HG02981 (cell line): ENCODE measurements at regions not wholly inside any gene's neighbourhood (a gene's known extent, or its start where the extent isn't known, plus 50 kb on each side); places are given as distances from the start of the nearest gene placed in this dataset.

Experiments
- ATAC-seq: cut with Tn5 transposase; IDR thresholded peaks from one replicate; pipeline ENCODE4 v1.9.1; 2021; ENCODE audit warnings: mild to moderate bottlenecking, moderate library complexity; ENCODE audit not compliant: unreplicated experiment

DNA sequence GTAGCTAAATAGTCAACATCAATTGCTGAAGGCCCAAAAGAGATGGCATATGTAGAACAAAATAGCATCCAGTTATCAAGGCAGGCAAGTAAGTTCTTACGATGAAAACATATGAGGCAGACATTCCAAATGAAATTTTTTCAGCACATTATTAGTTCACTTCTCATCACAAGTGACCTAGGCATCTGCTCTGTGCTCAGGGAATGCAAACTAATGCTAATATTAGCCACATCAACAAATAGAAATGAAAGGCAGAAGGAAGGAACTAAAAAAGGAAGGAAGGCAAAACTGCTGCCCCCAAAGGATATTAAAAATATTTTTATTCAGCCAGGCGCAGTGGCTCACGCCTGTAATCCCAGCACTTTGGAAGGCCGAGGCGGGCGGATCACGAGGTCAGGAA, 51.2 kb upstream of the ROCK1 start:
- ATAC-seq = no peak

DNA sequence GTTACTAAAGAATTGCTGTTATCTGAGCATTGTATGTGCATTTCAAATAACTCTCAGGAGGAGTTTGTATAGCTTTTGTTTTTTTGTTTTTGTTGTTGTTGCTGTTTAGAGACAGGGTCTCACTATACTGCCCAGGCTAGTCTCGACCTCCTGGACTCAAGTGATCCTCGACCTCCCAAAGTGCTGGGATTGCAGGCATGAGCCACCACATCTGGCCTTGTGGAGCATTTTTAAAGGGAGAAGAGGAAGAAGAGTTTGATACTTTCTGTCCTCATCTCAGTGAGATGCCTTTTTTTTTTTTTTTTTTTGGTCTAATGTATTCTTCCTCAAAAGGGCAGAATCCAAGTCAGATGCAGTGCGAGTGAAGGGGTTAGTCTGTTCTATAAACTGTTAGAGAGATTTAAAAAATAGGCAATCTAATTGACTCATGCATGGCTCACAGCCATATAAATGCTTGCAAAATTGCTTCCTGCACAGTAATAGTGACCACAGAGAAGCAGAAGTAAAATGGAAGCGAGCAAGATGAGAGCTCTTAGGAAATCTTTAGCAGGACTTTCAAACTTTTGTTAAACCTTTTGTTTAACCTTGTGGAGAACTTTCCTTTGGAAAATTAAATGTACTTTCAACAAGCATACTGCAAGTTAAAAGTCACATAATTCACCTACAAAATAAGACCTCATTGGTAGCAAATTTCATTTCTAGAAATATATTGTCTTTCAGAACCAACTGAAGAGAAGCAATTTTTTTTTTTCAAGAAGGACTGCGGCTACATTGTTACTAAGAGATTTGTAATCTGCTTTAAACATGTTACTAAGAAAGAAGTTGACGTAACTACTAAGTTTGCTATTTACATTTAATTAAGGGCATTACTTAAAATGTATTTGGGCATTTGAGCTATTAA, 52.3 kb upstream of the ROCK1 start:
- no peak for ATAC-seq

DNA sequence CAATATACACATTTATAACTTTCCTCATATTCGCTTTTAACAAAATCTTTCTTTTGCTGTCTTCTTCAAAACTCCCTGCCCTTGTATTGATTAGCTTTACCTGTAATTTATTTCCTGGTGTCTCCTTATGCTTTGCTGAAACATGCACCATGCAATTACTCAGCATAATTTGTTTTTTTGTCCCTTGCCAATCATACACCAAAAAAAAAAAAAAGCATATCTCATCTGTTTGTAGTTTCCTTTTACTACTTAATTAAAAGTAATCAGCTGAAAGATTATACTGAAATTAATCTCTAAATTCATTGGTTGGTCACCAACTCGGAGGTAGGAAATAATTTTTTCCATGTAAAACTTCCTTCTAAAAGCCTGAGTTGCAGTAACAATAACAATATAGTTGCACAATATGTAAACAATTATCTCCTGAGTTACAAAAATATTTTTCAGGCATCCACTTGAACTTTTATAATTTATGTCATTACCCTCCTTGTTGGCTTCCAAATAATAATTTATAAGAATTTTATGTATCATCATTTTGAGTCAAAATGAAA, 53.0 kb upstream of the ROCK1 start:
- ATAC-seq = no peak

DNA sequence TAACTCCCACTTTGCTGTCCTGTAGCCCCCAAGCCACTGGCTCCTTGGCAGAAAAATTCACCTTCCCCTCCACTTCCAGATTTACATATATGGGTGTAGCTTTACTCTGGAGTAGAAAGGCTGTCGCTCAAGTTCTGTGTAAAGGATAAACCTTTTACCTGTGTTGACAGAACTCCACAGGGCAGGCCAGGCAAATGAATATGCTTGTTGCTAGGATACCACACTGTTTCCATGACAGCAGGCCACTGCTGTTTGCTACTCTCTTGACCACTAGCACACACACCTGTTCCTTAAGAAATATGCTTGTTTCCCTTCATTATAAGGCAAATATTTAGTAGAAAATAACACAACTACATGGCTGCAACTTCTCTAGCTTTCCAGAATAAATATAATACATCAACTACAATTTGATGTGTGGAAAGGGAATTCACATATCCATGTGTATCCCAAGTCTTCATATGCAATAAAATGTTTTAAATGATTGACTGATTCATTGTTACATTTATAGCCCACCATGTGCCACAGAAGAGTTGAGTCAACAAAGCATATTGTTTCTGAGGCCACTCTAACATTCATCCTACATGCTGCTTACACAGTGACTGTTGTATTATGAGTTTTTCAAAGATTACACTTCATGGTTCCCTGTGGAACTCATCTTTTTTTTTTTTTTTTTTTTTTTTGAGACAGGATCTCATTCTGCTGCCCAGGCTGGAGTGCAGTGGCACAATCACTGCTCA, 56.2 kb upstream of the ROCK1 start:
- no peak for ATAC-seq

DNA sequence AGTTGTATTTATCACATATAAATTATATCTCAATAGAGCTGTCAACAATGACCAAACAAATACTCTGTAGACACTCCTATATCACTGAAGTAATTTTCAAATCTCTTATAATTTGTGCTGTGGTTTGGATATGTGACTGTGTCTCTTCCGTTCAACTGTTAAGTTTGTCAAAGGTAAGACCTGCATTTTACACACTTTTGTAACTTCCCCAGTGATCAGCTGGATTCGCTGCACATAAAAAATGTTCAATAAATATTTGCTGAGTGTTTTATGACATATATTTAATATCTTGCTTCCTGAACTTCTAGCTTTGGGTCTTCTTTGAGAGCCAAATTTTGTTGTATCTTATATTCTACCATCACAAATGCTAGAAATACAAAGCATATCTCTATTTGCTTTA, 57.3 kb upstream of the ROCK1 start:
- ATAC-seq = no peak

DNA sequence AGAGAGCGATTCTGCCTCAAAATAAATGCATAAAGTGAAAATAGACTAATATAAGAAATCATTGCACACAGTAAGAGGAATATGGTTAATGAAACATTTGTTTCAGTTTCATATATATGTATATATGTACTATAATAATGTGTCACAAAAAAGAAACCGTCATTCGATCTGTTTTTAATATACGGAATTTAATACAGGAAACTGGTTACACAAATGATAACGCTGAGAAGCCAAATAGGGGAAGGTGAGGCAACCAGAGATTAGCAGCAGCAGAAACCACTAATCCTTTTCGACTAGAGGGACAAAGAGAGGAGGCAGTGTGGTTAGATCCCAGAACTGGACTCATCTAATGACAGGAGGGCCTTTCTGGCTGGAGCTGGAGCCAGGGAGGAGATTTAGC, 64.2 kb upstream of the GREB1L start:
- no peak for ATAC-seq

DNA sequence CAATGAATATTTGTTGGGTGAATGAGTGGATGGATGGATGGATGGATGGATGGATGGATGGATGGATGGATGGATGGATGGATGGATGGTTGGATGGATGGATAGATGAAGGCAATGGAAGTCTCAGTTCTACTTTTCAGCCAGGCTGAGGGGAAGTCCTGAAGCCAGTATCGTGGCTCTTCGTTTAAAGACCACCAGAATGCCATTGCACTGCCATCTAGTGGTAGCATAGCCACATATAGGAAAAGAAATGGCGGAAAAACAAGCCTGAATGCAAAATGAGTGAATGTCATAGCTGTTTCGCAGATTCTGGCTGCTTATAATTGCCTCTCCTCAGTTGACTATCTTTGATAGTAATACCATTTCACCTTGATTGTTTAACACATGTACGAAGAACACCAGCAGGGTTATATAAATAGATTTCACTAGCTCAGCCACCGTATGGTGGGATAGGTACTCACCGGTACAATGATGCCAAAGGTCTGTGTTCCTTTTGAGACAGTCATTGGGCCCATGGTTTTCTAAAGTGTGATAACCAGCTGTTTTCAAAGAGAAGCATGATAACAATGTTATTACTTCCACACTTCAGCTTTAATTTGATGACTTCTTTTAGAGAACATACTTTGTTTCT, 62.3 kb upstream of the GREB1L start:
- ATAC-seq = peak; percentile 72

DNA sequence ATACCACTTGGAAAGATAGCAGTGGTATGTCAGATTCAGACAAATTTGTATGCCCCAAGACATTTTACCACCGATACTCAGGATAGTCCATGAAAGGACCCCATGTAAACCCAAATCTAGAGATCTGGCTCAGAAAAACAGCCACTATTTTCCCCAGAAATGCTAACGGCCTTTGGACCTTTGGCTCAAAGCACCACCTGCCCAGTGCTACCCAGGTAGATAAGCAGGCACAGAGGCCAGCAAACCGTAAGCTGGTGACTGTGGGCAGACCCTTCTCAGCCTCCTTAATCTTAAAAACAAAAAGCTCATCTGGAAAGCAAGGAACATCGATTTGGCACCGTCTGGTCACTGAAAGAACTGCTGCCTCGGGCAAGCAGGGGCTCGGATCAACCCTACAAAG, 61.4 kb upstream of the GREB1L start:
- no peak for ATAC-seq

DNA sequence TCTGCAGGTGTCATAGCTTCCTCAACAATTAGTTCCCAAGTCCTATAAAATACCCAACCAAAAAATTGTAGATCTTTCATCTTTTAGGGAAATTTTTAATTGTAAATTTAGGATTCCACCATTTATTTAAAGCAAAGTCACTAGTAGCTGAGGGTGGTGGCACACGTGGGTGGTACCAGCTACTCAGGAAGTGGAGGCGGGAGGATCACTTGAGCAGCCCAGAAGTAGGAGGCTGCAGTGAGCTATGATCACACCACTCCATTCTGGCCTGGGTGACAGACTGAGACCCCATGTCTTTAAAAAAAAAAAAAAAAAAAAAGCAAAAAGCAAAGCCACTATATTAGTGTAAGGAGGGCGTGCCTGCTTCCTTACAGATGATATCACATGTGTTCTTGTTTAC, 60.3 kb upstream of the GREB1L start:
- no peak for ATAC-seq

DNA sequence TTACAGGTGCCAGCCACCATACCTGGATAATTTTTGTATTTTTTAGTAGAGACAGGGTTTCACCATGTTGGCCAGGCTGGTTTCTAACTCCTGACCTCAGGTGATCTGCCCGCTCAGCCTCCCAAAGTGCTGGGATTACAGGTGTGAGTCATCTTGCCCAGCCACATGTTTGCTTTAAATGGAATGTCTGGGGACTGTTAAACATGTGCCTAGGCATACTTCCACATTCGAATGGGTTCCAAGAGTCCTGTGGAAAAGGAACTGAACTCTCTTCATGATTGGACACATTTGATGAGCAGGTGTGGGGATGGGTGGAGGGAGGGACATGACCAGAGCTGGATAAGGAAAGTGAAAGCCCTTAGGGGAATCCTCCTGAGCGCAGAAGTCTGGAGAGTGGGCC, 58.4 kb upstream of the GREB1L start:
- ATAC-seq = no peak

DNA sequence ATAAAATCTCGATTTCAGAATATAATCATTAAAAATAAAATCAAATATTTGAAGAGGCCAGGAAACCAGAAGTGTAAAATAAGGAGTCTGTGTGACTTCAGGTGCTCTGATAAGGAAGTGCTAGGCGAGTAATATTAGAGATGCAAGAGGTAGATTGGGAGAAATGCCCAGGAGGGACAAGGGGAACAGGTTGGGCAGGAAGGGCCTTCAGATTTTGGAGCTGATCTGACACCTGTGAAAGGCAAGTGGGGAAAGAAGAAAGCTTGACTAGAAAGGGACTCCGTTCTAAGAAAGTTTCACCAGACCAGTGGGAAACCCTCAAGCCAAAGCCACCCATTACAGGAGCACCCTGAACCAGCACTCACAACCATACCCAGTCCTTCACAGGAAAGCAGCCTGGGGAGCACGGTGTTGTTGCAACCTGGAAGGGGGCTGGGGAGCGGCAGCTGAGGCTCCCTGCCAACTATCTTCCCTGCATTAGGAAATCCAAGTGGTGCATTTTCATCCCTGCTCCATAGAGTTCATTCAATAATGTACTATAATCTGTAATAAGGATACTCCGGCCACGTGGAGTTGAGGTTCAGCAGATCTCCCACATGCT, 57.5 kb upstream of the GREB1L start:
- no peak for ATAC-seq

DNA sequence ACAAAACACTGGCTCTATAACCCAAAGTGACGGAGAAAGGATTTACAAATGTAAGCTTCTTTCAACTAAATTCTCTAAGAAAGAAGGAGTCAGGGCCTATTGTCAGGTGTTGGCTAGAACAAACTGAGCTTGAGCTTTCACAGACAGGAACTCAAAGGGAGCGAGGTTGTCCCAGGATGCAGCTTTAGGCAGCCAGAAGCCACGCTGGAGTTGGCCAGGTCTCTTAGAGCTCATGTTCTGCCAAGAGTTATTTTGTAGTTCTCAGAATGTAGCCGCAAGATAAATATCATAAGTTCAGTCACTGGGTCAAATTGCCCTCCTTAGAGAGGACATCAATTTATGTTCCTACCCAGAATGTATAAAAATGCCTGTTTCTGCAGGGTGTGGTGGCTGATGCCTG, 54.1 kb upstream of the GREB1L start:
- no peak for ATAC-seq

DNA sequence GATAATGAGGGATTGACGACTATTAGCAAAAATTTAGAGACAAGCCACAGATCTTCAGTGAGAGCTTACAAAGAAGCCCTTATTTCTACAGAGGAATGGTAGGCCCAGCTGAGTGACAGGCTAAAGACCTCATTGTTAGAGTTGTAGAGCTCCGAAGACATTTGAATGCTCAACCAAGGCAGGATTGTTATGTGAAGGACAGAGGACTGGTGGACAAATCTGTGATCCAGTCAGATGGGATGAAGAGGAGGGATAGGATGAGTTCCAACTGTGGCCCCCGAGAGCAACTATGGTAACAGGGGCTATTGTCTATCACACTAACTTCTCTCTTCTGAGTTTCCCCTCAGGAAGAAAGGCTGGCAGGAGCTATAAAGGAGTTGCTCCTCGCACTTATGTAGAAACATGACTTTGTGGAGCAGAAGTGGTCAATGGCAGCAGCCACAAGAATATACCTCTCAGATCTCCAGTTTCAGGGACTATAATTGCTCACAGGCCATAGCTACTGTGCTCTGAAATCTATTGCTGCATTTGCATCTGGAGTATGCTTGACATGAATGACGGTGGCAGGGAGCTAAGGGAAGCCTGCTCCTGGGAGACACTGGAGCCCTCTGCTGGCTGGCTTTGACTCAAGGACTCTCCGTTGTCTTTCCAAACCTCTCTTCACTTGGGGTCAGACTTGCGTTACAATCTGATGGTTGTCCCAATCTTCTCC, 50.3 kb upstream of the GREB1L start:
- ATAC-seq = no peak
